GM19035 (cell line): ENCODE measurements at regions not wholly inside any gene's neighbourhood (a gene's known extent, or its start where the extent isn't known, plus 50 kb on each side); places are given as distances from the start of the nearest gene placed in this dataset.
"Not testable (repeated sequence)": the region's sequence is repeated elsewhere in the genome, so short reads cannot be mapped to it uniquely, and the experiment has no call there.

ENCODE experiments used
- ATAC-seq: cut with Tn5 transposase; IDR thresholded peaks from one replicate; pipeline ENCODE4 v1.9.1; 2021; ENCODE audit not compliant: unreplicated experiment

GRCh38 chr7:65722361-65722792 lies 150.5 kb upstream of the VKORC1L1 start:
- no peak for ATAC-seq

- ATAC-seq: not testable (repeated sequence)
Measured at GRCh38 chr7:65727182-65727581, 145.7 kb upstream of the VKORC1L1 start.

- ATAC-seq: no peak
Measured at GRCh38 chr7:65731129-65731528, 141.7 kb upstream of the VKORC1L1 start.

GRCh38 chr7:65731562-65732035 lies 141.3 kb upstream of the VKORC1L1 start:
- no peak for ATAC-seq

- ATAC-seq: no peak
Measured at GRCh38 chr7:65744406-65744805, 128.5 kb upstream of the VKORC1L1 start.

GRCh38 chr7:65746398-65746669 lies 126.5 kb upstream of the VKORC1L1 start:
- no peak for ATAC-seq

- no peak for ATAC-seq
Measured at GRCh38 chr7:65749039-65749438, 123.8 kb upstream of the VKORC1L1 start.

GRCh38 chr7:65749518-65749917 lies 123.4 kb upstream of the VKORC1L1 start:
- no peak for ATAC-seq

- ATAC-seq: peak; percentile 98
Measured at GRCh38 chr7:65750511-65751344, 122.1 kb upstream of the VKORC1L1 start.

- not testable (repeated sequence) for ATAC-seq
Measured at GRCh38 chr7:65754070-65754469, 118.8 kb upstream of the VKORC1L1 start.

GRCh38 chr7:65758991-65759390 lies 113.9 kb upstream of the VKORC1L1 start:
- ATAC-seq: not testable (repeated sequence)

GRCh38 chr7:65762712-65763111 lies 110.2 kb upstream of the VKORC1L1 start:
- ATAC-seq: not testable (repeated sequence)

- not testable (repeated sequence) for ATAC-seq
Measured at GRCh38 chr7:65763114-65763513, 109.8 kb upstream of the VKORC1L1 start.

- peak; percentile 97 for ATAC-seq
Measured at GRCh38 chr7:65770473-65771225, 102.2 kb upstream of the VKORC1L1 start.

GRCh38 chr7:65771226-65771569 lies 101.7 kb upstream of the VKORC1L1 start:
- not testable (repeated sequence) for ATAC-seq

GRCh38 chr7:65776677-65777076 lies 96.2 kb upstream of the VKORC1L1 start:
- ATAC-seq: not testable (repeated sequence)

- not testable (repeated sequence) for ATAC-seq
Measured at GRCh38 chr7:65789943-65790342, 82.9 kb upstream of the VKORC1L1 start.

GRCh38 chr7:65791788-65792187 lies 81.1 kb upstream of the VKORC1L1 start:
- ATAC-seq: not testable (repeated sequence)

- not testable (repeated sequence) for ATAC-seq
Measured at GRCh38 chr7:65792726-65793125, 80.1 kb upstream of the VKORC1L1 start.

GRCh38 chr7:65794671-65795391 lies 78.0 kb upstream of the VKORC1L1 start:
- not testable (repeated sequence) for ATAC-seq

- ATAC-seq: not testable (repeated sequence)
Measured at GRCh38 chr7:65795392-65795716, 77.5 kb upstream of the VKORC1L1 start.

GRCh38 chr7:65796205-65796604 lies 76.7 kb upstream of the VKORC1L1 start:
- ATAC-seq: no peak
